ENCODE measurements at regions not wholly inside any gene's neighbourhood (a gene's known extent, or its start where the extent isn't known, plus 50 kb on each side); places are given as distances from the start of the nearest gene placed in this dataset.

DNA sequence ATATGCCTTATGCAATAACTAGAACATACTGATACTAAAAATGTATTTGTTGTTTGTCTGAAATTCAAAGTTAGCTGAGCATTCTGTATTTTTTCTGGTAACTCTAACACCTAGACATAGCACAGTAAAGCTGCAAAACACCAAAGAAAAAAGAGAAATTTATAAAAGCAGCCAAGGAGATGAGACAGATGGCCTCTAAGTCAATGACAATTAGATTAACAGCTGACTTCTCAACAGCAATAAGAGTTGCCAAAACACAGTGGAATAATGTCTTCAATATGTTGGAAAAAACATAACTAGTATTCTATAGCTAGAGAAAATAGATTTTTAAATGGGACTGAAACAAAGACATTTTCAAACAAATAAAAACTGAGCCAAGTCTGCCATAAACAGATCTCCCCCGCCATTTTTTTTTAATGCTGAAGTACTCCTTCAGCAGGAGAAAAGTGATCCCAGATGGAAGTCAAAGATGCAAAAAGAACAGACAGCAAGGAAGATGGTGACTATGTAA is 81.3 kb downstream of the SYF2 start:
- POLR2A ChIA-PET (ENCODE audit: unreplicated experiment), result no interaction called here

DNA sequence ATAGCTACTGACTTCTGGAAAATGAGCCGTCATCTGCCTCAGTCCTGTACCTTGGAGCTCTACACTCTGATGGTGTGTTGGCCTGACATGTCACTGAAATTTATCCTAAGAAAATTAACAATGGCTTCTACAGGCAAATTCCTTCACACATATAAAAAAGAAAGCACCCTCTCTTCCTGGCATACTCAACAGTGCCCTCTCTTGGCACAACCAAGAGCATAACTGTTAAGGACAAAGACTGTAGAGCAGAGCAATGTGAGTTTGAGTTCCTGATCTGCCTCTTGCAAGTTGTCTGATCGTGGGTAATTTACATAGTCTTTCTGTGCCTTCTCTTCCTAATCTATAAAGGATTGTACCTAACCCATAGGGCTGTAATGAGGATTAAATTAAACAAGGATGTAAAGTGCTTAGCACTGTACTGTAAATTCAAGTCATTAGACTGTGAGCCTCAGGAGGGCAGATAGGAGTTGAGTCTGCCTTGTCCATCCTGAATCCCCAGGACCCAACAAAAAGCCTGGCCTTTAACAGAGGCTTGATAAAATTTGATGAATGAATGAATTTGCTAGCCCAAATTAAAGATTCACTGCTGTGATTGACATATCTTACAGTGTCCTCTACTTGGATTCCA is 83.5 kb downstream of the SYF2 start:
- H3K27ac ChIP-seq, result no peak overlapping the region
- POLR2A ChIA-PET (ENCODE audit: unreplicated experiment), result no interaction called here

More for the DNA sequence above, 81.3 kb downstream of the SYF2 start:
- no peaks in the 10 kb centered on the region for H3K4me1 ChIP-seq (replicated peaks; ENCODE audit: insufficient read depth)
- H3K79me2 ChIP-seq (ENCODE audit: low read depth), result no peaks in the 10 kb centered on the region
- no peaks in the 10 kb centered on the region for H4K20me1 ChIP-seq (ENCODE audit: insufficient read depth)
- H3K4me2 ChIP-seq, result no peak overlapping the region
- peaks cover 64% of the 10 kb centered on the region for H3K27me3 ChIP-seq (ENCODE audit: insufficient read depth, low read depth)
- no peak for DNase-seq
- BruUV-seq (replicated peaks), result no TSS peak
- H3K27ac ChIP-seq, result no peak overlapping the region
- intact Hi-C loops (cut with micrococcal nuclease; ENCODE audit: unreplicated experiment), result no loop called here
- H2AFZ ChIP-seq, result no peak overlapping the region
- H3K4me3 ChIP-seq, result no peak overlapping the region
- TF ChIP-seq, protein P1, sequence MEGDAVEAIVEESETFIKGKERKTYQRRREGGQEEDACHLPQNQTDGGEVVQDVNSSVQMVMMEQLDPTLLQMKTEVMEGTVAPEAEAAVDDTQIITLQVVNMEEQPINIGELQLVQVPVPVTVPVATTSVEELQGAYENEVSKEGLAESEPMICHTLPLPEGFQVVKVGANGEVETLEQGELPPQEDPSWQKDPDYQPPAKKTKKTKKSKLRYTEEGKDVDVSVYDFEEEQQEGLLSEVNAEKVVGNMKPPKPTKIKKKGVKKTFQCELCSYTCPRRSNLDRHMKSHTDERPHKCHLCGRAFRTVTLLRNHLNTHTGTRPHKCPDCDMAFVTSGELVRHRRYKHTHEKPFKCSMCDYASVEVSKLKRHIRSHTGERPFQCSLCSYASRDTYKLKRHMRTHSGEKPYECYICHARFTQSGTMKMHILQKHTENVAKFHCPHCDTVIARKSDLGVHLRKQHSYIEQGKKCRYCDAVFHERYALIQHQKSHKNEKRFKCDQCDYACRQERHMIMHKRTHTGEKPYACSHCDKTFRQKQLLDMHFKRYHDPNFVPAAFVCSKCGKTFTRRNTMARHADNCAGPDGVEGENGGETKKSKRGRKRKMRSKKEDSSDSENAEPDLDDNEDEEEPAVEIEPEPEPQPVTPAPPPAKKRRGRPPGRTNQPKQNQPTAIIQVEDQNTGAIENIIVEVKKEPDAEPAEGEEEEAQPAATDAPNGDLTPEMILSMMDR (conservative IDR thresholded peaks at IDR 0.05), result no peak
- no peaks in the 10 kb centered on the region for H3F3A ChIP-seq (ENCODE audit: insufficient read depth, low read depth)
- H3K9me3 ChIP-seq (ENCODE audit: insufficient read depth, low read depth), result no peaks in the 10 kb centered on the region
- H3K36me3 ChIP-seq (ENCODE audit: low read depth), result no peaks in the 10 kb centered on the region
- no peaks in the 10 kb centered on the region for H3K9me2 ChIP-seq (ENCODE audit: insufficient read depth)
- CTCF ChIA-PET, result no interaction called here

DNA sequence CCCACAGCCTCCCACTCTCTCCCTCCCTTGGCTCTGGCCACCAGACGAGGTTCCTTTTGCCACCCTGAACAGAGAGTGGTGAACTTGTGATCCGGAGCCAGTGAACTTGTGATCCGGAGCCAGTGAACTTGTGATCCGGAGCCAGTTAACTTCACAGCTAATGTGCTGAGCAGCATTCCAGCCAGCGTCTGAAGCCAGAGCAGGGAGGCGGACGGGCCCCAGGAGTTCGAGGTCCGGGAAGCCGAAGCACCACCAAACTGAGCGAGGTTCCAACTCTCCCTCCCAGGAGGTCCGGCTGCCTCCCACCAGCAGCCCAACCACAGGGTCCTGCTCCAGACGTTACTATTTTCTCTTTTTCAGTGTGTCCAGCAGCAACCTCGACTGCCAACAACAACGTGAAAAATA is 85.8 kb downstream of the SYF2 start:
- BruUV-seq (replicated peaks), result no TSS peak

More for the DNA sequence above, 83.5 kb downstream of the SYF2 start:
- Histone ChIP-seq H3K27me3 (ENCODE audit: insufficient read depth, low read depth) (peaks cover 52% of the 10 kb centered on the region), H3K36me3 (ENCODE audit: low read depth) (no peaks in the 10 kb centered on the region), H3K4me2 (no peak overlapping the region), H3K9me2 (ENCODE audit: insufficient read depth) (no peaks in the 10 kb centered on the region), H3K4me1 (replicated peaks; ENCODE audit: insufficient read depth) (no peaks in the 10 kb centered on the region), H4K20me1 (ENCODE audit: insufficient read depth) (no peaks in the 10 kb centered on the region), H3F3A (ENCODE audit: insufficient read depth, low read depth) (no peaks in the 10 kb centered on the region), H2AFZ (no peak overlapping the region), H3K9me3 (ENCODE audit: insufficient read depth, low read depth) (no peaks in the 10 kb centered on the region), H3K4me3 (no peak overlapping the region), H3K79me2 (ENCODE audit: low read depth) (no peaks in the 10 kb centered on the region)
- CTCF ChIA-PET, result interaction anchor here (0.6 kb wide), 1 partner anchor 201 kb away, joined by 3 read pairs; no protein-coding TSS in a partner anchor
- BruUV-seq (replicated peaks), result no TSS peak
- no peak for DNase-seq
- intact Hi-C loops (cut with micrococcal nuclease; ENCODE audit: unreplicated experiment), result no loop called here
- no peak for TF ChIP-seq EZH2 (IDR thresholded peaks at IDR 0.05; ENCODE audit: low read depth)
- TF ChIP-seq, protein P1 (conservative IDR thresholded peaks at IDR 0.05), result no peak; the same call in 1 of the 2 replicates

More for the DNA sequence above, 85.8 kb downstream of the SYF2 start:
- ChIA-PET CTCF (no interaction called here), POLR2A (ENCODE audit: unreplicated experiment) (no interaction called here)
- no peaks in the 10 kb centered on the region for H3K9me2 ChIP-seq (ENCODE audit: insufficient read depth)
- no peak for DNase-seq
- H3K4me3 ChIP-seq, result no peak overlapping the region
- no peak overlapping the region for H3K27ac ChIP-seq
- H3K9me3 ChIP-seq (ENCODE audit: insufficient read depth, low read depth), result no peaks in the 10 kb centered on the region
- no peak for TF ChIP-seq EZH2 (IDR thresholded peaks at IDR 0.05; ENCODE audit: low read depth)
- TF ChIP-seq, protein P1 (conservative IDR thresholded peaks at IDR 0.05), result no peak
- H2AFZ ChIP-seq, result no peak overlapping the region
- no peaks in the 10 kb centered on the region for H3K79me2 ChIP-seq (ENCODE audit: low read depth)
- H3K4me2 ChIP-seq, result no peak overlapping the region
- H3K36me3 ChIP-seq (ENCODE audit: low read depth), result no peaks in the 10 kb centered on the region
- H4K20me1 ChIP-seq (ENCODE audit: insufficient read depth), result no peaks in the 10 kb centered on the region
- peaks cover 46% of the 10 kb centered on the region for H3K27me3 ChIP-seq (ENCODE audit: insufficient read depth, low read depth)
- intact Hi-C loops (cut with micrococcal nuclease; ENCODE audit: unreplicated experiment), result no loop called here
- H3K4me1 ChIP-seq (replicated peaks; ENCODE audit: insufficient read depth), result no peaks in the 10 kb centered on the region
- no peaks in the 10 kb centered on the region for H3F3A ChIP-seq (ENCODE audit: insufficient read depth, low read depth)

Measured in PC-9 (cell line).